ENCODE measurements at regions not wholly inside any gene's neighbourhood (a gene's known extent, or its start where the extent isn't known, plus 50 kb on each side); places are given as distances from the start of the nearest gene placed in this dataset.

DNA sequence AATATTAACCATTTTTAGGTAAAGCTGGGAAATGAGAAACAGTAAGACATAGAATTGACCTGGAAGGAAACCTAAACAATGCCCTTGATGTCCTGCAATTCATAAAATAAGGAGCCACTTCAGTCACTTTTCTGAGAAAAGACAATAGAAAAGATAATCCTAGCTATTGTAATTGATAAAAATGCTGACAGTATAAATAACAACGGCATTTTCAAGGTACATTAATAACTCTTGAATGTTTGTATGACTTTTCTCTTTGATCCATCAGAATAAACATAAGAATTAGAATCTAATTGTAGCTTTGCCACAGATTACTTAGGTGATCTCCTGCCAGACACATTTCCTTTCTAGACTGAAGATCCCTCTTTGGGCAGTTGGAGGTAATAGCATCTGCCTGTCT lies 719.5 kb downstream of the SLC4A3 start:
- no peak for TF ChIP-seq POLR2A (IDR thresholded peaks at IDR 0.05)
- TF ChIP-seq, protein P1, sequence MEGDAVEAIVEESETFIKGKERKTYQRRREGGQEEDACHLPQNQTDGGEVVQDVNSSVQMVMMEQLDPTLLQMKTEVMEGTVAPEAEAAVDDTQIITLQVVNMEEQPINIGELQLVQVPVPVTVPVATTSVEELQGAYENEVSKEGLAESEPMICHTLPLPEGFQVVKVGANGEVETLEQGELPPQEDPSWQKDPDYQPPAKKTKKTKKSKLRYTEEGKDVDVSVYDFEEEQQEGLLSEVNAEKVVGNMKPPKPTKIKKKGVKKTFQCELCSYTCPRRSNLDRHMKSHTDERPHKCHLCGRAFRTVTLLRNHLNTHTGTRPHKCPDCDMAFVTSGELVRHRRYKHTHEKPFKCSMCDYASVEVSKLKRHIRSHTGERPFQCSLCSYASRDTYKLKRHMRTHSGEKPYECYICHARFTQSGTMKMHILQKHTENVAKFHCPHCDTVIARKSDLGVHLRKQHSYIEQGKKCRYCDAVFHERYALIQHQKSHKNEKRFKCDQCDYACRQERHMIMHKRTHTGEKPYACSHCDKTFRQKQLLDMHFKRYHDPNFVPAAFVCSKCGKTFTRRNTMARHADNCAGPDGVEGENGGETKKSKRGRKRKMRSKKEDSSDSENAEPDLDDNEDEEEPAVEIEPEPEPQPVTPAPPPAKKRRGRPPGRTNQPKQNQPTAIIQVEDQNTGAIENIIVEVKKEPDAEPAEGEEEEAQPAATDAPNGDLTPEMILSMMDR (IDR thresholded peaks at IDR 0.05) = no peak
